GM12864 (cell line): ENCODE measurements at regions not wholly inside any gene's neighbourhood (a gene's known extent, or its start where the extent isn't known, plus 50 kb on each side); places are given as distances from the start of the nearest gene placed in this dataset.

Experiments
- DNase-seq: peaks from one replicate; pipeline ENCODE4 v3.0.0-alpha.2; 2011; ENCODE audit warnings: low read depth
- H3K4me3 ChIP-seq: 2 replicates; pipeline ENCODE4 v1.5.1; 2011; ENCODE audit warnings: mild to moderate bottlenecking, low read depth, low read length, control low read depth
- TF ChIP-seq, protein P1 (sequence below): IDR thresholded peaks from 2 replicates; pipeline ENCODE4 v1.5.1; 2011; ENCODE audit warnings: low read depth, mild to moderate bottlenecking, moderate library complexity, low read length, control low read depth, inconsistent platforms; ENCODE audit errors: missing control alignments

DNA sequence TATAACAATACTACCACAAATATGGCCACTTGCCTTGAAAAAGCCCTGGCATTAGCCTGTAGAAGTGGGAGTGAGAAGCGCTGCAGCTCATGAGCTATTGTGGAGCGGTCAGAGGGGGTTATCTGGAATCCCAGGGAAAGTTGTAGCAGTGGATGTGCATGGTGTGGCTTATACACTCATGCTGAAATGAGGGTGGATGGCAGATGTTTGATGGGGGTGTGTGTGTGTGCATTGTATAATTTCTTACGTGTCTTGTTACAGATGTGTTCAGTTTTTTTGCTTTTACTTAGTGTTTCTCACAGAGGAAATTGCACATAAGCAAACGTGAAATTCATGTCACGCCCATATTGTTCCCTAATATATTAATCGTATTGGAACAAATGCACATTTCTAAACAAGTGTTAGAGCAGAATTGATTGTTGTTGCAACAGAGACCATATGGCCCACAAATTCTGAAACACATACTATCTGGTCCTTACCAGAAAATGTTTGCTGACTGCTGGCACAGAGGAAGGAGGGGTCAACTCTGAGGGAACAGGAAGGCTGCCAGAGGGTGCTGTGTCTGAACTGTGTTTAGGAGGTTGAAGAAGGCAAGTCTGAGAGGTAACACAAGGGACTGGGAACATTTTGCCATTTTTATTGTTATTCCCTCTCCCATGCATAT lies 200.0 kb upstream of the CFAP20DC start:
- no peak for DNase-seq
- TF ChIP-seq, protein P1, sequence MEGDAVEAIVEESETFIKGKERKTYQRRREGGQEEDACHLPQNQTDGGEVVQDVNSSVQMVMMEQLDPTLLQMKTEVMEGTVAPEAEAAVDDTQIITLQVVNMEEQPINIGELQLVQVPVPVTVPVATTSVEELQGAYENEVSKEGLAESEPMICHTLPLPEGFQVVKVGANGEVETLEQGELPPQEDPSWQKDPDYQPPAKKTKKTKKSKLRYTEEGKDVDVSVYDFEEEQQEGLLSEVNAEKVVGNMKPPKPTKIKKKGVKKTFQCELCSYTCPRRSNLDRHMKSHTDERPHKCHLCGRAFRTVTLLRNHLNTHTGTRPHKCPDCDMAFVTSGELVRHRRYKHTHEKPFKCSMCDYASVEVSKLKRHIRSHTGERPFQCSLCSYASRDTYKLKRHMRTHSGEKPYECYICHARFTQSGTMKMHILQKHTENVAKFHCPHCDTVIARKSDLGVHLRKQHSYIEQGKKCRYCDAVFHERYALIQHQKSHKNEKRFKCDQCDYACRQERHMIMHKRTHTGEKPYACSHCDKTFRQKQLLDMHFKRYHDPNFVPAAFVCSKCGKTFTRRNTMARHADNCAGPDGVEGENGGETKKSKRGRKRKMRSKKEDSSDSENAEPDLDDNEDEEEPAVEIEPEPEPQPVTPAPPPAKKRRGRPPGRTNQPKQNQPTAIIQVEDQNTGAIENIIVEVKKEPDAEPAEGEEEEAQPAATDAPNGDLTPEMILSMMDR = no peak
- H3K4me3 ChIP-seq = no peak overlapping the region

DNA sequence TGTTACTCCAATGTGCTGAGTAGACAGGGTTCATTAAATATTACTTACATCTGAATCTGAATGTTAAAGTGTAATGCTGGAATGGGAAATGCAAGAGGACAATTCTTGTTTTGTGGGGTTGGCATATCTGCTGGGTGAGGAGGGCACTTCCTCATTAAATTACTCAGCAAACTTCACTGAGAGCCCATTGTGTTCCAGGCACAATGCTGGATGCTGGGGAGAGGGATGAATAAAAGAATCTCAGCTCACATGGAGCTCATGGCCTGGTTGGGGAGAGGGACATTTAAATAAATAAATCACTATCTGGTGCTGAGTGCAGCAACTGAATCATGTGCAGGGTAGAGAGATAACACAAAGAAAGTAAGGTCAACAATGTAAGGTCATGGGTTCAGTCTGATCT lies 199.2 kb upstream of the CFAP20DC start:
- TF ChIP-seq, protein P1 = no peak
- no peak for DNase-seq
- H3K4me3 ChIP-seq = no peak overlapping the region

DNA sequence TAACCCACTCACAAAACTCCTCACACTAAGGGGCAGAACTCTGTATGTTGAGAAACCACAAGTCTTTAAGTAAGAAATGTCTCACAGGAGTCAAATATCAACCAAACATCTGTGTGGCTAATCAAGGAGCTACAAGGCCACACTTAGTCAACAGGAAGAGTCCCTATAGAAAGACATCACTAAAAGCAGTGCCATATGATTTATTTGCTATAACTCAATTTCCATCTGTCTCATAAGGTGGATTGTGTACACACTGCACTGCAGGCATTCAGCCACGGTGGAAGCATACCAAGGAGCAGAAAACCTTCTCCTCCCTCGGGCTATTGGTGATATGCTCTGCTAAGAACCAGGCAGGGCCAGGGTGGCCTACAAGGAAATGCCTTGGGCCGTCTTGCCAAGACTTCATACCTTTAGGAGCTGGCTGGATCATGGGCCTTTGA lies 197.6 kb upstream of the CFAP20DC start:
- no peak overlapping the region for H3K4me3 ChIP-seq
- DNase-seq = peak; percentile 15
- TF ChIP-seq, protein P1 = no peak

DNA sequence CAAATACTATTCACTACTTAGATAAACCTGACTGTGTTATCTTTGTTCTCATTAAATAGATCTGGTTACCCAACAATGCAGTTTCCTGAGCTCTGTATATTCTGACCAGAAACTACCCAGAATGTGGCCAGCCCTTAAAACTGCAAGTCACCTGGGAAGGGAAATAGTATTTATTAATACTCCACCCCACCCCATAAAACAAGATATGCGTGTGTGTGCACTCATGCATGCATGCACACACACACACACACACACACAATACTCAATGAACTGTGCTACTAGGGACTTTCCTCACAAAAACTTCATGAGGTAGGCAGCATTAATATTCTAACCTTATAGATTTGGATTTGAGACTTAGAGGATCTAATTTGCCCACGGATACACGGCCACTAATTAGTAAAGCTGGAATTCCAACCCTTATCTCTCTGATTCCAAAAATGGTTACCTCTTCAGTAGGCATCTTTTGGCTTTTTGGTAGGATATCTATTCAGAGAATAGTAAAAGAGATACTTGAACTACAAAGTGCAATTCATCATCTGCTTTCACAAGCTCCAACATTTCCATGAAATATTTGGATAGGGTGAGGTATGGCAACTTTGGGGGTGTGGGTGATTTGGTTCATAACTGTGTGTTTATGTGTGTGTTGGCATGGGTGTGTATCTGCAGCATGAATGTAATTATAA lies 197.0 kb upstream of the CFAP20DC start:
- no peak overlapping the region for H3K4me3 ChIP-seq
- TF ChIP-seq, protein P1 = no peak
- DNase-seq = peak; percentile 8

DNA sequence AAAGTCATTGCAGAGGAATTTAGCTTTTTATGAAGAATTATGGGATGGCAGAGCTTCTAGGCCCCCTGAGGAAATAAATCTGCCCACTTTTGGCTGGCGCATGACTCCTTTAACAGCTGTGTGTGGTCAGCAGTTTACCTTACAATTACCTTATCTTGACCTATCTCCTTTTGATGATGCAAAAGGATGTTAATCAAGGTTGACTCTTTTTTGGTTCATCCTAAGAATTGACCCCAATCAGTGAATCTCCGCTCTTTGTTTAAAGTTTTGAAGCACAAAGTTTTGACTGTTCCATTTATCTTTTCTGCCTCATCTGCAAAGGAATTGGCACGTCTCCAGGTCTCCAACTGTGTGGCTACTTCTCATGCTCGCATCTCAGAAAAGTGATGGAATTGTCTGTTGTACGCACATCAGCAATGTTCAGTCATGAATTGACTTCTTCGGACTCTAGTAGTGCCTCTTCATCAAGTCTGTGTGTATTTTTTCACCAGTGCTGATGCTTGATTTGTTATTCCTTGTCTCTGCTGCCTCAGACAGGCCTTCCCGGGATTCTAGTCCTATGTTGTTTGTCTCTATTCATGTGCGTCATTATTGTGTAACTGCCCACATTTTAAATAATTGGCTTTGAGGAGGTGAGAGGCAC lies 196.2 kb upstream of the CFAP20DC start:
- TF ChIP-seq, protein P1 = no peak
- DNase-seq = no peak
- H3K4me3 ChIP-seq = no peak overlapping the region

DNA sequence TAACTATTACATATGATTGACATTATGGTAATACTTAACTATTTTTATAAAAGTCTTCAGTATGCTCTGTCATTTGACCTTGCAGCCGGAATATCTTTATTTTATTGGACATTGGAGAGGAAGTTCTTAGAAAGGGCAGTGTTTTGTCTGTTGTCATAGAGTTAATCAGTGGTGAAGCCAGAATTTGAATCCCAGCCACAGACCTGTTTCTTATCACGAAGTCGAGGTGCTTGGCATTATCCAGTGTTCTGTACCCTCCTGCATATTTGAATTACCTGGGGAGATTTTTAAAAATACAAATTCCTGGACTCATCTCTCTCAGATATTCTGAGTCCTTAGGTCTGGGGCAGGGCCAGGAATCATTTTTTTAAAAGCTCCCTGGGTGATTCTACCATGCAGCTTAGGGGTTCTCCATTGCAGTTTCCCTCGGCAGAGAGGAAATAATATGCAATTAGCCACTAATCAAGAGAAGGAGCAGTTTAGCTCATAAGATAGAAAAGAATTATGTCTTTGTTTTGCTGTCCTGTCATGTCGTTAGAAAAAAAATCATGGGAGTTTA lies 195.6 kb upstream of the CFAP20DC start:
- no peak overlapping the region for H3K4me3 ChIP-seq
- no peak for DNase-seq
- TF ChIP-seq, protein P1 = no peak
